Fibroblast of skin of abdomen (primary cell): ENCODE measurements at regions not wholly inside any gene's neighbourhood (a gene's known extent, or its start where the extent isn't known, plus 50 kb on each side); places are given as distances from the start of the nearest gene placed in this dataset.
"Not testable (repeated sequence)": the region's sequence is repeated elsewhere in the genome, so short reads cannot be mapped to it uniquely, and the experiment has no call there.

ENCODE experiments used
- DNase-seq: peaks from one replicate; pipeline ENCODE4 v3.0.0-alpha.2; 2013

GRCh38 chr13:73556128-73556527 lies 497.3 kb downstream of the KLF5 start:
- no peak for DNase-seq

GRCh38 chr13:73551736-73552135 lies 492.9 kb downstream of the KLF5 start:
- DNase-seq, result no peak

- DNase-seq, result no peak
These were observed 490.9 kb downstream of the KLF5 start for GRCh38 chr13:73549717-73550116.

GRCh38 chr13:73548449-73548848 lies 489.6 kb downstream of the KLF5 start:
- DNase-seq, result no peak

GRCh38 chr13:73547239-73547638 lies 488.4 kb downstream of the KLF5 start:
- DNase-seq, result no peak

GRCh38 chr13:73544175-73544574 lies 485.4 kb downstream of the KLF5 start:
- DNase-seq, result no peak

GRCh38 chr13:73542446-73542845 lies 483.6 kb downstream of the KLF5 start:
- no peak for DNase-seq

- no peak for DNase-seq
These were observed 478.1 kb downstream of the KLF5 start for GRCh38 chr13:73536865-73537264.

- DNase-seq, result no peak
These were observed 476.5 kb downstream of the KLF5 start for GRCh38 chr13:73535341-73535740.

GRCh38 chr13:73532987-73533510 lies 474.2 kb downstream of the KLF5 start:
- no peak for DNase-seq

- no peak for DNase-seq
These were observed 473.8 kb downstream of the KLF5 start for GRCh38 chr13:73532582-73532981.

GRCh38 chr13:73531014-73531413 lies 472.2 kb downstream of the KLF5 start:
- DNase-seq, result no peak

GRCh38 chr13:73522937-73523336 lies 464.1 kb downstream of the KLF5 start:
- DNase-seq, result no peak

GRCh38 chr13:73521985-73522524 lies 463.2 kb downstream of the KLF5 start:
- DNase-seq, result no peak

- no peak for DNase-seq
These were observed 462.5 kb downstream of the KLF5 start for GRCh38 chr13:73521290-73521624.

- DNase-seq, result no peak
These were observed 461.9 kb downstream of the KLF5 start for GRCh38 chr13:73520566-73521289.

- not testable (repeated sequence) for DNase-seq
These were observed 461.3 kb downstream of the KLF5 start for GRCh38 chr13:73520135-73520534.

- DNase-seq, result no peak
These were observed 460.8 kb downstream of the KLF5 start for GRCh38 chr13:73519396-73520116.

- no peak for DNase-seq
These were observed 459.0 kb downstream of the KLF5 start for GRCh38 chr13:73517766-73518165.

- DNase-seq, result no peak
These were observed 457.9 kb downstream of the KLF5 start for GRCh38 chr13:73516731-73517130.

GRCh38 chr13:73514208-73514607 lies 455.4 kb downstream of the KLF5 start:
- no peak for DNase-seq

- no peak for DNase-seq
These were observed 454.9 kb downstream of the KLF5 start for GRCh38 chr13:73513751-73514150.

GRCh38 chr13:73508841-73509240 lies 450.0 kb downstream of the KLF5 start:
- no peak for DNase-seq

- no peak for DNase-seq
These were observed 446.6 kb downstream of the KLF5 start for GRCh38 chr13:73505376-73505890.
